ENCODE measurements at regions not wholly inside any gene's neighbourhood (a gene's known extent, or its start where the extent isn't known, plus 50 kb on each side); places are given as distances from the start of the nearest gene placed in this dataset.

- Histone ChIP-seq H3K4me2 (no peak overlapping the region), H3K4me3 (no peak overlapping the region), H3K4me1 (no peaks in the 10 kb centered on the region), H3K27ac (no peak overlapping the region), H3K9me3 (no peaks in the 10 kb centered on the region)
- ChIA-PET CTCF (interaction anchor here (0.6 kb wide), 1 partner anchor 322 kb away, joined by 3 read pairs; no protein-coding TSS in a partner anchor), POLR2A (no interaction called here)
- ATAC-seq, result no peak
- no peak for TF ChIP-seq POLR2AphosphoS2 (conservative IDR thresholded peaks at IDR 0.05; ENCODE audit: low read length)
- no peak for TF ChIP-seq MAZ (IDR thresholded peaks at IDR 0.05; ENCODE audit: borderline replicate concordance, low read depth, low read length)
- TF ChIP-seq FOSB (CRISPR knock-in tag; IDR thresholded peaks at IDR 0.05), result no peak
- no peak for TF ChIP-seq RAD21 (conservative IDR thresholded peaks at IDR 0.05 in 1 of 2, IDR thresholded peaks at IDR 0.05 in 1 of 2)
- no peak for TF ChIP-seq RARB (CRISPR knock-in tag; IDR thresholded peaks at IDR 0.05)
- no peak for TF ChIP-seq ZNF302 (CRISPR knock-in tag; IDR thresholded peaks at IDR 0.05)
- TF ChIP-seq HDAC2 (IDR thresholded peaks at IDR 0.05), result no peak
- TF ChIP-seq JUN (IDR thresholded peaks at IDR 0.05), result no peak
- no peak for TF ChIP-seq MYC (IDR thresholded peaks at IDR 0.05; ENCODE audit: borderline replicate concordance, low read length)
- TF ChIP-seq NR3C1 (IDR thresholded peaks at IDR 0.05), result no peak
- TF ChIP-seq ZFP36 (IDR thresholded peaks at IDR 0.05; ENCODE audit: borderline replicate concordance, partially characterized antibody), result no peak
- no peak for TF ChIP-seq JUNB (IDR thresholded peaks at IDR 0.05)
- TF ChIP-seq FOXS1 (CRISPR knock-in tag; IDR thresholded peaks at IDR 0.05), result no peak
- TF ChIP-seq ZSCAN20 (CRISPR knock-in tag; IDR thresholded peaks at IDR 0.05), result no peak
- no peak for TF ChIP-seq PBX3 (IDR thresholded peaks at IDR 0.05)
- TF ChIP-seq ZC3H11A (IDR thresholded peaks at IDR 0.05), result no peak
- no peak for TF ChIP-seq SMC3 (IDR thresholded peaks at IDR 0.05)
- no peak for TF ChIP-seq KDM5A (IDR thresholded peaks at IDR 0.05)
- TF ChIP-seq RCOR1 (IDR thresholded peaks at IDR 0.05; ENCODE audit: low read depth, low read length), result no peak
- DNase-seq (ENCODE audit: low read depth in 1 of 2, low spot score in 1 of 2), result no peak
- no peak for FAIRE-seq
- 87% methylated on average over 4 of the region's 4 CpGs for WGBS (ENCODE audit: missing lambda C conversion rate)
These were observed 82.2 kb upstream of the THBS1 start for GRCh38 chr15:39498629-39499028.

- no peak overlapping the region for H3K4me3 ChIP-seq
- no peak overlapping the region for H3K27ac ChIP-seq
- CTCF ChIA-PET, result interaction anchor here (0.6 kb wide), 1 partner anchor 323 kb away, joined by 3 read pairs; no protein-coding TSS in a partner anchor
- DNase-seq (ENCODE audit: low read depth in 1 of 2, low spot score in 1 of 2) (no peak), ATAC-seq (no peak), FAIRE-seq (no peak)
- TF ChIP-seq HOXB5 (CRISPR knock-in tag; IDR thresholded peaks at IDR 0.05), result no peak
- TF ChIP-seq GATA3 (IDR thresholded peaks at IDR 0.05; ENCODE audit: borderline replicate concordance), result no peak
- no peak for TF ChIP-seq REST (IDR thresholded peaks at IDR 0.05)
- H3K4me2 ChIP-seq, result no peak overlapping the region
- POLR2A ChIA-PET, result no interaction called here
- H3K9me3 ChIP-seq, result no peaks in the 10 kb centered on the region
- no peaks in the 10 kb centered on the region for H3K4me1 ChIP-seq
- 85% methylated on average over 1 of the region's 1 CpG for WGBS (ENCODE audit: missing lambda C conversion rate)
These were observed 81.8 kb upstream of the THBS1 start for GRCh38 chr15:39499042-39499441.

- no peaks in the 10 kb centered on the region for H3K4me1 ChIP-seq
- ATAC-seq, result no peak
- H3K4me2 ChIP-seq, result no peak overlapping the region
- TF ChIP-seq EHMT2 (IDR thresholded peaks at IDR 0.05; ENCODE audit: low read depth), result no peak
- POLR2A ChIA-PET, result no interaction called here
- WGBS (ENCODE audit: missing lambda C conversion rate), result 38% methylated on average over 2 of the region's 4 CpGs
- no peak for FAIRE-seq
- CTCF ChIA-PET, result no interaction called here
- no peak overlapping the region for H3K27ac ChIP-seq
- no peak overlapping the region for H3K4me3 ChIP-seq
- H3K9me3 ChIP-seq, result no peaks in the 10 kb centered on the region
- no peak for DNase-seq (ENCODE audit: low read depth in 1 of 2, low spot score in 1 of 2)
These were observed 81.2 kb upstream of the THBS1 start for GRCh38 chr15:39499681-39500080.

Measured in A549 (cell line).